C4-2B (cell line): ENCODE measurements at regions not wholly inside any gene's neighbourhood (a gene's known extent, or its start where the extent isn't known, plus 50 kb on each side); places are given as distances from the start of the nearest gene placed in this dataset.

Experiments used
- ZFX ChIP-seq: fragments of 450-650 bp; IDR thresholded peaks from 2 replicates; pipeline ENCODE4 v1.6.1; 2017
- TF ChIP-seq, protein P1 (sequence below): fragments of 450-650 bp; conservative IDR thresholded peaks from 2 replicates; pipeline ENCODE4 v1.5.1; 2017; ENCODE audit warnings: mild to moderate bottlenecking

DNA sequence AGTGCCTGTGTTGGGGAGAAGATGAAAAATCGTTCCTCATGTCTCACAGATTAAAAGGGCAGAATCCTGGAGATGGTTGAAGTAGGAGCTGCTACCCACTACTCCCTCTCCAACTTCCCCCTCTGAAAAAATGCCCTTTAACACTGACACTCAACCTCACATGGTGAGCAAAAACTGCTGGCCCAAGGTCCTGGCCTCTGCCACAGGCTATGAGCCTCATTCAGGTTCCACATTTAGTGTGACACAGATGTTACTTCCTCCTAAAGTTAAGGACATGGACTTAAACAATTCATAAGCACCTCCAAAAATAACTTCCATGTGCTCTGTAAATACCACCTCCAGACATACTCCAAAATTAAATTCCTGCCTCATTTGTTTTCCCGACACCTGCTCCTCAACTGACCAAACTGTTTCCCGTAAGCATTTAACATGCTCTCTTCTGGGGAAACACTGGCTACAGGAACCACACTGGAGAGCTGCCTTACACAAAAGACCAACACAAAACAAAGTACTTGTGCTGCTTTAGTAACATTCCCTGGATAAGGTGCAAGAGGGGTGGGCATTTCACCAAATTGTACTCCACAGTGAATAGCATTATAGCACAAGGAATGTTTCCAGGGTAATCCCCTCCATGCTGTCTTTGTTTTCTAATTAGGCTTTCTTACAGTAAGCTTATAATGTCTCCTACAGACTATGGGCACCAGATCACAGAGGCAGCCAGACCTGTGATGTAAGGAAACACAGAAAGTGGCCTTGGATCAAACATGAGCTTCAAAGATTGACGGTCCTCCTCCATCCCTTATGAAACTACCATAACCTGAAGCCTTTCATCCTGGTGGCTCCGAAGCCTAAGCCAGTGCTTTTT, 57.0 kb downstream of the PHLDA1 start:
- TF ChIP-seq, protein P1, sequence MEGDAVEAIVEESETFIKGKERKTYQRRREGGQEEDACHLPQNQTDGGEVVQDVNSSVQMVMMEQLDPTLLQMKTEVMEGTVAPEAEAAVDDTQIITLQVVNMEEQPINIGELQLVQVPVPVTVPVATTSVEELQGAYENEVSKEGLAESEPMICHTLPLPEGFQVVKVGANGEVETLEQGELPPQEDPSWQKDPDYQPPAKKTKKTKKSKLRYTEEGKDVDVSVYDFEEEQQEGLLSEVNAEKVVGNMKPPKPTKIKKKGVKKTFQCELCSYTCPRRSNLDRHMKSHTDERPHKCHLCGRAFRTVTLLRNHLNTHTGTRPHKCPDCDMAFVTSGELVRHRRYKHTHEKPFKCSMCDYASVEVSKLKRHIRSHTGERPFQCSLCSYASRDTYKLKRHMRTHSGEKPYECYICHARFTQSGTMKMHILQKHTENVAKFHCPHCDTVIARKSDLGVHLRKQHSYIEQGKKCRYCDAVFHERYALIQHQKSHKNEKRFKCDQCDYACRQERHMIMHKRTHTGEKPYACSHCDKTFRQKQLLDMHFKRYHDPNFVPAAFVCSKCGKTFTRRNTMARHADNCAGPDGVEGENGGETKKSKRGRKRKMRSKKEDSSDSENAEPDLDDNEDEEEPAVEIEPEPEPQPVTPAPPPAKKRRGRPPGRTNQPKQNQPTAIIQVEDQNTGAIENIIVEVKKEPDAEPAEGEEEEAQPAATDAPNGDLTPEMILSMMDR, result no peak
- TF ChIP-seq ZFX, result no peak
